Endothelial cell of umbilical vein (primary cell): ENCODE measurements at regions not wholly inside any gene's neighbourhood (a gene's known extent, or its start where the extent isn't known, plus 50 kb on each side); places are given as distances from the start of the nearest gene placed in this dataset.

Experiments
- JUN ChIP-seq: IDR thresholded peaks from 2 replicates; pipeline ENCODE4 v1.6.1; 2011; ENCODE audit warnings: borderline replicate concordance, low read depth; ENCODE audit not compliant: insufficient read length, insufficient read depth
- POLR2A ChIP-seq: IDR thresholded peaks from 2 replicates; pipeline ENCODE4 v1.6.1; 2012; ENCODE audit warnings: low read depth, mild to moderate bottlenecking, control low read depth, low read length
- POLR2AphosphoS5 ChIP-seq: IDR thresholded peaks from 2 replicates; pipeline ENCODE4 v1.6.1; 2012; ENCODE audit warnings: low read depth, mild to moderate bottlenecking, control low read depth, low read length, moderate library complexity; ENCODE audit not compliant: insufficient read depth
- TF ChIP-seq, protein P1 (sequence below), 2 donors: IDR thresholded peaks; 1 replicate in 1 of 2; 2 replicates in 1 of 2; pipeline ENCODE4 v1.5.1; 2011; ENCODE audit warnings: low read length in 2 of 2, mild to moderate bottlenecking in 2 of 2, moderate library complexity in 2 of 2, control low read depth in 1 of 2, inconsistent platforms in 1 of 2, low read depth in 1 of 2; ENCODE audit not compliant: insufficient read depth in 1 of 2; ENCODE audit errors: extremely low read depth in 1 of 2
- TF ChIP-seq, protein P2 (sequence below): IDR thresholded peaks from 2 replicates; pipeline ENCODE4 v1.6.1; 2011; ENCODE audit not compliant: insufficient read depth, insufficient read length

DNA sequence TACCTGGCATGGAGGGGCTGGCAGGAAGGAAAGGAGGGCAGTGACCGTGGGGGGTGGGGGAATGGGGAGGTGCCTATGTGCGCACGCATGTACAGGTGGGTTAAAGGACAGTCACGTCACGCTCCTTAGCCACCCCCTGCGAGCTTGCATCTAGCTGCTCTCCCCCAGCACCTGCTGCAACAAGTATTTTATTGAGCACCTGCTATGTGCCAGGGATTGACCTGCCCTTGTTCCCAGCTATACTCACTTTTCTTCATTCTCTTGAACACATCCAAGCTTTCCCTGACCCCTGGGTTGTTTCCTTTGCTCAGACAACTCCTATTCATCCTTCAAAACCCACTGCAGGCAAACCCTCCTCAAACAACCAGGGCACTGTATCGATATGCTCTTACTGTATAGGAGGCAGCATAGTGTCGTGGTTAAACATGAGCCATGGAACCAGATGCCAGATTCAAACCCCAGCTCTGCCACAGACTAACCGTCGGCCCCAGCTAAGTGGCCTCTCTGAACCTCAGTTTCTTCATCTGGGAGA lies 155.2 kb upstream of the CIBAR2 start:
- TF ChIP-seq POLR2A (no peak), JUN (no peak), POLR2AphosphoS5 (no peak)
- TF ChIP-seq, protein P1, sequence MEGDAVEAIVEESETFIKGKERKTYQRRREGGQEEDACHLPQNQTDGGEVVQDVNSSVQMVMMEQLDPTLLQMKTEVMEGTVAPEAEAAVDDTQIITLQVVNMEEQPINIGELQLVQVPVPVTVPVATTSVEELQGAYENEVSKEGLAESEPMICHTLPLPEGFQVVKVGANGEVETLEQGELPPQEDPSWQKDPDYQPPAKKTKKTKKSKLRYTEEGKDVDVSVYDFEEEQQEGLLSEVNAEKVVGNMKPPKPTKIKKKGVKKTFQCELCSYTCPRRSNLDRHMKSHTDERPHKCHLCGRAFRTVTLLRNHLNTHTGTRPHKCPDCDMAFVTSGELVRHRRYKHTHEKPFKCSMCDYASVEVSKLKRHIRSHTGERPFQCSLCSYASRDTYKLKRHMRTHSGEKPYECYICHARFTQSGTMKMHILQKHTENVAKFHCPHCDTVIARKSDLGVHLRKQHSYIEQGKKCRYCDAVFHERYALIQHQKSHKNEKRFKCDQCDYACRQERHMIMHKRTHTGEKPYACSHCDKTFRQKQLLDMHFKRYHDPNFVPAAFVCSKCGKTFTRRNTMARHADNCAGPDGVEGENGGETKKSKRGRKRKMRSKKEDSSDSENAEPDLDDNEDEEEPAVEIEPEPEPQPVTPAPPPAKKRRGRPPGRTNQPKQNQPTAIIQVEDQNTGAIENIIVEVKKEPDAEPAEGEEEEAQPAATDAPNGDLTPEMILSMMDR (IDR thresholded peaks at IDR 0.05; ENCODE audit: extremely low read depth in 1 of 2, insufficient read depth in 1 of 2, low read depth in 1 of 2, low read length in 2 of 2): no peak
- TF ChIP-seq, protein P2, sequence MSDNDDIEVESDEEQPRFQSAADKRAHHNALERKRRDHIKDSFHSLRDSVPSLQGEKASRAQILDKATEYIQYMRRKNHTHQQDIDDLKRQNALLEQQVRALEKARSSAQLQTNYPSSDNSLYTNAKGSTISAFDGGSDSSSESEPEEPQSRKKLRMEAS: no peak
